CD4-positive, CD25-positive, alpha-beta regulatory T cell (primary cell): ENCODE measurements at regions not wholly inside any gene's neighbourhood (a gene's known extent, or its start where the extent isn't known, plus 50 kb on each side); places are given as distances from the start of the nearest gene placed in this dataset.

Source experiments
- ATAC-seq, 2 donors: fragments of 150-1000 bp; cut with Tn5 transposase; one replicate each; pipeline ENCODE4 v1.10.0; 2021; ENCODE audit warnings: low read depth in 2 of 2, moderate number of reproducible peaks in 2 of 2, moderate library complexity in 1 of 2
- DNase-seq, 3 donors: peaks; one replicate each; pipeline versions ENCODE4 v3.0.0 to v3.0.0-alpha.2; 2012 to 2022; ENCODE audit warnings: mixed read lengths in 1 of 3
- H3K27ac ChIP-seq: one replicate; pipeline ENCODE4 v1.7.0; 2013; ENCODE audit warnings: mild to moderate bottlenecking, low read length; ENCODE audit not compliant: insufficient read depth, poor library complexity, severe bottlenecking
- H3K27me3 ChIP-seq: one replicate; pipeline ENCODE4 v1.7.0; 2013; ENCODE audit warnings: low read length; ENCODE audit not compliant: control insufficient read depth, insufficient read depth
- H3K36me3 ChIP-seq: one replicate; pipeline ENCODE4 v1.7.0; 2013; ENCODE audit warnings: mild to moderate bottlenecking, low read length, moderate library complexity; ENCODE audit not compliant: control insufficient read depth, insufficient read depth
- H3K4me1 ChIP-seq: 2 replicates; pipeline ENCODE4 v1.7.0; 2013; ENCODE audit warnings: mild to moderate bottlenecking, low read length; ENCODE audit not compliant: insufficient read depth, control insufficient read depth, poor library complexity, severe bottlenecking
- H3K4me3 ChIP-seq: one replicate; pipeline ENCODE4 v1.7.0; 2013; ENCODE audit warnings: low read depth, mild to moderate bottlenecking, low read length, moderate library complexity
- H3K9me3 ChIP-seq, 2 experiments: 1 replicate in 1 of 2; 2 replicates in 1 of 2; pipeline ENCODE4 v1.7.0; 2013; ENCODE audit warnings: low read length in 2 of 2, mild to moderate bottlenecking in 1 of 2, moderate library complexity in 1 of 2; ENCODE audit not compliant: control insufficient read depth in 2 of 2
- H3K27ac Mint-ChIP-seq, 3 donors: one replicate each; pipeline ENCODE4 v1.8.0; 2020 to 2022; ENCODE audit warnings: mild to moderate bottlenecking in 3 of 3, mixed read lengths in 3 of 3, moderate library complexity in 2 of 3
- H3K27me3 Mint-ChIP-seq: one replicate; pipeline ENCODE4 v1.8.0; 2022; ENCODE audit warnings: mild to moderate bottlenecking, mixed read lengths
- H3K36me3 Mint-ChIP-seq: one replicate; pipeline ENCODE4 v1.8.0; 2020; ENCODE audit warnings: mixed read lengths
- H3K4me1 Mint-ChIP-seq, 4 donors: one replicate each; pipeline ENCODE4 v1.8.0; 2020 to 2022; ENCODE audit warnings: mixed read lengths in 4 of 4, mild to moderate bottlenecking in 1 of 4
- H3K4me3 Mint-ChIP-seq, 4 donors: one replicate each; pipeline ENCODE4 v1.8.0; 2020 to 2022; ENCODE audit warnings: mild to moderate bottlenecking in 4 of 4, mixed read lengths in 4 of 4, moderate library complexity in 3 of 4
- H3K9me3 Mint-ChIP-seq, 7 donors: one replicate each; pipeline ENCODE4 v1.8.0; 2020 to 2022; ENCODE audit warnings: mixed read lengths in 7 of 7, mild to moderate bottlenecking in 3 of 7, moderate library complexity in 2 of 7

- Mint-ChIP-seq H3K4me3 (no peak overlapping the region), H3K27me3 (no peaks in the 10 kb centered on the region), H3K36me3 (no peaks in the 10 kb centered on the region), H3K9me3 (peaks cover 0 to 9% (median 1%) of the 10 kb centered on the region in 7 donors), H3K27ac (no peak overlapping the region), H3K4me1 (no peaks in the 10 kb centered on the region)
- no peaks in the 10 kb centered on the region for H3K9me3 ChIP-seq
- no peak overlapping the region for H3K27ac ChIP-seq
- H3K36me3 ChIP-seq = no peaks in the 10 kb centered on the region
- H3K4me1 ChIP-seq = no peaks in the 10 kb centered on the region
- DNase-seq = no peak
- no peaks in the 10 kb centered on the region for H3K27me3 ChIP-seq
- ATAC-seq = no peak
- H3K4me3 ChIP-seq = no peak overlapping the region
These were observed 293.6 kb upstream of the PITX2 start for GRCh38 chr4:110916505-110916904.

GRCh38 chr4:110917835-110918234 lies 295.0 kb upstream of the PITX2 start:
- no peak for DNase-seq
- no peaks in the 10 kb centered on the region for H3K27me3 Mint-ChIP-seq
- no peak for ATAC-seq
- Histone ChIP-seq H3K27me3 (no peaks in the 10 kb centered on the region), H3K4me3 (no peak overlapping the region), H3K27ac (no peak overlapping the region), H3K36me3 (no peaks in the 10 kb centered on the region), H3K9me3 (no peaks in the 10 kb centered on the region), H3K4me1 (no peaks in the 10 kb centered on the region)
- no peak overlapping the region for H3K27ac Mint-ChIP-seq
- H3K4me1 Mint-ChIP-seq = no peaks in the 10 kb centered on the region
- no peaks in the 10 kb centered on the region for H3K36me3 Mint-ChIP-seq
- H3K9me3 Mint-ChIP-seq = peaks cover 0 to 9% (median 1%) of the 10 kb centered on the region in 7 donors
- no peak overlapping the region for H3K4me3 Mint-ChIP-seq

DNA sequence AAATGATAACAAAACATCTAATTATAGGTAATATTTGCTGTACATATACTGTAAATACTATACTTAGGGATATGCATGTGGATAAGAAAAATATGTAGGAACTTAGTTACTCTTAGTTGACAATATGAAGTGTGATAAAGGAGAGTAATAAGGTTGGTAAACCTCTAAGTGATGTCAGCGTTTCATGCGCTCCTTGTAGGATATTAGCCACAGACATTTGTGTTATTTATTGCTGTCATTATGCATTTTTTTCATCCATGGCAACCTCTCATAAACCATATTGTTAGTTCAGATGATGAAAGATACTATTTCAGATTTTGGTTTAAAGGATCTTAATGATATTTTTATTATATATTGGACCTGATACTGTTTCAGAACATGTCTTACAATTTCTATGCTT lies 298.1 kb upstream of the PITX2 start:
- no peak overlapping the region for H3K4me3 ChIP-seq
- DNase-seq (no peak), ATAC-seq (no peak)
- Mint-ChIP-seq H3K27ac (no peak overlapping the region), H3K4me1 (no peaks in the 10 kb centered on the region), H3K4me3 (no peak overlapping the region), H3K36me3 (no peaks in the 10 kb centered on the region), H3K27me3 (no peaks in the 10 kb centered on the region), H3K9me3 (peaks cover 0 to 5% (median 2%) of the 10 kb centered on the region in 7 donors)
- H3K4me1 ChIP-seq = no peaks in the 10 kb centered on the region
- H3K36me3 ChIP-seq = no peaks in the 10 kb centered on the region
- H3K27me3 ChIP-seq = no peaks in the 10 kb centered on the region
- H3K9me3 ChIP-seq = no peaks in the 10 kb centered on the region
- no peak overlapping the region for H3K27ac ChIP-seq

GRCh38 chr4:110924761-110925160 lies 301.9 kb upstream of the PITX2 start:
- no peak for DNase-seq
- H3K27ac ChIP-seq = no peak overlapping the region
- Mint-ChIP-seq H3K27ac (no peak overlapping the region), H3K27me3 (no peaks in the 10 kb centered on the region), H3K4me1 (no peaks in the 10 kb centered on the region), H3K9me3 (peaks cover 0 to 5% (median 2%) of the 10 kb centered on the region in 7 donors), H3K36me3 (no peaks in the 10 kb centered on the region), H3K4me3 (no peak overlapping the region)
- no peaks in the 10 kb centered on the region for H3K36me3 ChIP-seq
- no peaks in the 10 kb centered on the region for H3K9me3 ChIP-seq
- no peak overlapping the region for H3K4me3 ChIP-seq
- no peaks in the 10 kb centered on the region for H3K27me3 ChIP-seq
- no peak for ATAC-seq
- H3K4me1 ChIP-seq = no peaks in the 10 kb centered on the region

DNA sequence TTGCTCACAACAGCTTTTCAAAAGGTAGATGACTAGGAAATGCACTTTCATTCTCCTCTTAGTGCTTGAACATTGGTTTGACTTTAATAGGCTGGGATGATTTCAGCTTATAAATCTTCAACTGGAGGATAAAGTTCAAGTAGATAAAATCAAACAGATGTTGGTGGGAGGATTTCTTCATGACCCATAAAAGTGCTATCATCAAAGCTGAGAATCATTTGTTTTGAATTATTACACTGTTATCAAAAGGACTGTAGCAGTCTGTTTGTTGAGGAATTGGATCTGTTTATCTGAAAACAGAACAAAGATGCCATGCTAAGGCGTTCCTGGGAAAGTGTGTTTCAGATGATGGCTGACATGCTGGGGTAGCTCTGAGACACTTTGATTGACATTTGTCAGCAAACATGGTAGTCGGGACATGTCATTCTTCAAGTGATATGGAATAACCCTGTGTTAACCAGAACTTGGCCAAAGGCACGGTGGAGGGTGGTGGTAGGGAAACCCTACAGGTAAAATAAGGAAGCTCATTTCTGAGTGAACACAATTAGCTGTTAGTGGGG lies 304.0 kb upstream of the PITX2 start:
- Histone ChIP-seq H3K4me3 (no peak overlapping the region), H3K27ac (no peak overlapping the region), H3K36me3 (no peaks in the 10 kb centered on the region), H3K9me3 (no peaks in the 10 kb centered on the region), H3K4me1 (no peaks in the 10 kb centered on the region), H3K27me3 (no peaks in the 10 kb centered on the region)
- Mint-ChIP-seq H3K4me3 (no peak overlapping the region), H3K4me1 (no peaks in the 10 kb centered on the region), H3K27ac (no peak overlapping the region), H3K9me3 (peaks cover 0 to 5% (median 1%) of the 10 kb centered on the region in 7 donors), H3K27me3 (no peaks in the 10 kb centered on the region), H3K36me3 (no peaks in the 10 kb centered on the region)
- DNase-seq = no peak
- ATAC-seq = no peak

DNA sequence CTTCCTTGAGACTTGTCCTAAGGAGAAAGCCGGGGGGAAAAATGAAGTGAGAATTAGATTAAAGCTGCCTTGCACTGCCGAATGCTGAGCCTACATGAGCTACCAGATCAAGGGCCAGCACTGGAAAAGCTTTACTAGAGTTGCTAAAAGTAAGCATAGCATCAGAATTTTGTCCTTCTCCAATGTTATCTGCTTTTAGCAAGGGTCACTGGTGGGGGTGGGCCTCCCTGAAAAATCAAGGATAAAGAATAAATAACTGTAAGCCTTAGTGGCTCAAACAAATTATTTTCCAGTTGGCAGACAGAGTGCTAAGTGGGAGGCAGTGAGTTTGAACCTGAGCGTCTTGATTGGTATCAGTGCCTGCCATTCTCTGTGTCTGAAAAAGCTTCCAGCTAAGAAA lies 310.5 kb upstream of the PITX2 start:
- Mint-ChIP-seq H3K27me3 (no peaks in the 10 kb centered on the region), H3K36me3 (no peaks in the 10 kb centered on the region), H3K4me3 (no peak overlapping the region), H3K27ac (no peak overlapping the region), H3K4me1 (no peaks in the 10 kb centered on the region), H3K9me3 (peaks cover 0 to 7% (median 0%) of the 10 kb centered on the region in 7 donors)
- Histone ChIP-seq H3K27me3 (no peaks in the 10 kb centered on the region), H3K4me1 (no peaks in the 10 kb centered on the region), H3K4me3 (no peak overlapping the region), H3K27ac (no peak overlapping the region), H3K9me3 (no peaks in the 10 kb centered on the region), H3K36me3 (no peaks in the 10 kb centered on the region)
- DNase-seq (no peak), ATAC-seq (no peak)

DNA sequence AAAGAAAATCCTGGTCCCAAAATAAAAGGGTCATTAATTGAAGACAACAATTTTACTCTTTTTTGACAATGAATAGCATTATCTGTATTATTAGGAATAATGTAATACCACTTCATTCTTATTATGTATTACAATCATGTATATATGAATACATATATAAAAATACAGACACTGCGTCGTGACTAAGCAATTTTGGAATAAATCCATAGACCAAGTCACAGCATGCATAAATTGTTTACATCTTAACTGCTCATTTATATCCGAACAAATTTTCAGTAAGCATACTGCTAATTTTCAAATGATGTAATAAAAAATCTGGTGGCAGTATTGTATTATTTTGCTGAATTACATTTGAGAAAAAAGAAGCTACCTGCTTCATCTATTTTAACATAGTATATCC lies 321.6 kb upstream of the PITX2 start:
- H3K4me3 Mint-ChIP-seq = no peak overlapping the region
- no peaks in the 10 kb centered on the region for H3K27me3 Mint-ChIP-seq
- ATAC-seq = no peak
- Histone ChIP-seq H3K4me3 (no peak overlapping the region), H3K27ac (no peak overlapping the region), H3K27me3 (no peaks in the 10 kb centered on the region), H3K36me3 (no peaks in the 10 kb centered on the region), H3K4me1 (no peaks in the 10 kb centered on the region), H3K9me3 (no peaks in the 10 kb centered on the region)
- no peaks in the 10 kb centered on the region for H3K36me3 Mint-ChIP-seq
- DNase-seq = no peak
- H3K4me1 Mint-ChIP-seq = no peaks in the 10 kb centered on the region
- peaks cover 0 to 6% (median 0%) of the 10 kb centered on the region in 7 donors for H3K9me3 Mint-ChIP-seq
- no peak overlapping the region for H3K27ac Mint-ChIP-seq

DNA sequence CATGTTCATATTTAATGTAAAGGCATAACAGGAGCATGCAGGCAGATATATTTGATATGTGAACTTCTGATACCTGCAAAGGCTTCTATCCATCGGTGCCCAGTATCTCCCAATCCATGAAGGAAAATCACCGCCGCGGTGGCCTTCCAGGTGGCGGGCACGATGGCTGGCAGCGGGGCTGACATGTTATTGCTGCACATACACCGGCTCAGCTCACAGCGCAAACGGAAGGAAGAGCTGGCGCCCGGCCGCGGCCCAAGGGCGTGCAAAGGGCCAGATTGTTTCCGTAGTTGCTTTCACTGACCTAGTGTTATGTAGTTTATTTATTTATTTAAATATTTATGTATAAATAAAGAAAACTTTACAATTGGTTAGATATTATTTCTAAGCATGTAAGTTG lies 322.7 kb upstream of the PITX2 start:
- no peaks in the 10 kb centered on the region for H3K27me3 Mint-ChIP-seq
- no peaks in the 10 kb centered on the region for H3K36me3 ChIP-seq
- H3K4me3 Mint-ChIP-seq = no peak overlapping the region
- no peaks in the 10 kb centered on the region for H3K27me3 ChIP-seq
- no peak for DNase-seq
- no peaks in the 10 kb centered on the region for H3K9me3 ChIP-seq
- H3K4me3 ChIP-seq = no peak overlapping the region
- H3K36me3 Mint-ChIP-seq = no peaks in the 10 kb centered on the region
- no peaks in the 10 kb centered on the region for H3K4me1 Mint-ChIP-seq
- no peaks in the 10 kb centered on the region for H3K4me1 ChIP-seq
- no peak for ATAC-seq
- peaks cover 0 to 4% (median 0%) of the 10 kb centered on the region in 7 donors for H3K9me3 Mint-ChIP-seq
- no peak overlapping the region for H3K27ac Mint-ChIP-seq
- H3K27ac ChIP-seq = no peak overlapping the region
